ENCODE measurements at regions not wholly inside any gene's neighbourhood (a gene's known extent, or its start where the extent isn't known, plus 50 kb on each side); places are given as distances from the start of the nearest gene placed in this dataset.

GRCh38 chr16:60563166-60563565 is 1473.1 kb downstream of the CDH8 start:
- Histone ChIP-seq H3K4me1 (replicated peaks in 1 of 2) (peaks cover 4 to 13% of the 10 kb centered on the region in 2 donors), H3K27ac (no peak overlapping the region), H3K4me3 (no peak overlapping the region)
- in situ Hi-C loops (cut with MboI; ENCODE audit: low pct_unique_long_range_greater_than_20kb in 2 of 9, low sequenced_read_pairs in 9 of 9, unreplicated experiment in 9 of 9) = no loop called here
- ATAC-seq (replicated peaks in 6 of 8) = no peak

GRCh38 chr16:60558936-60559335 is 1477.3 kb downstream of the CDH8 start:
- in situ Hi-C loops (cut with MboI; ENCODE audit: low pct_unique_long_range_greater_than_20kb in 2 of 9, low sequenced_read_pairs in 9 of 9, unreplicated experiment in 9 of 9) = no loop called here
- no peak for ATAC-seq (replicated peaks in 6 of 8)
- H3K4me1 ChIP-seq (replicated peaks in 1 of 2) = peaks cover 0 to under 1% of the 10 kb centered on the region in 2 donors
- H3K27ac ChIP-seq = no peak overlapping the region
- no peak overlapping the region for H3K4me3 ChIP-seq
- WGBS, 10 experiments = 0 to 100% (median 93%) methylated on average over 1 of the region's 1 CpG; no CpG with 5 or more reads in 6 of the 10 experiments

GRCh38 chr16:60553090-60553757 is 1483.0 kb downstream of the CDH8 start:
- in situ Hi-C loops (cut with MboI; ENCODE audit: low pct_unique_long_range_greater_than_20kb in 2 of 9, low sequenced_read_pairs in 9 of 9, unreplicated experiment in 9 of 9) = no loop called here
- ATAC-seq (replicated peaks in 6 of 8) = peak in 5 of 8 experiments; percentile 79 to 87 (median 82)
- WGBS, 10 experiments = 13 to 83% (median 38%) methylated on average over 2 to 3 of the region's 3 CpGs; no CpG with 5 or more reads in 2 of the 10 experiments
- Histone ChIP-seq H3K27ac (no peak overlapping the region), H3K4me1 (replicated peaks in 1 of 2) (peaks cover 0 to 15% of the 10 kb centered on the region in 2 donors), H3K4me3 (no peak overlapping the region)

GRCh38 chr16:60541535-60541934 is 1494.7 kb downstream of the CDH8 start:
- Histone ChIP-seq H3K27ac (no peak overlapping the region), H3K4me3 (no peak overlapping the region), H3K4me1 (replicated peaks in 1 of 2) (no peaks in the 10 kb centered on the region)
- ATAC-seq (replicated peaks in 6 of 8) = no peak
- in situ Hi-C loops (cut with MboI; ENCODE audit: low pct_unique_long_range_greater_than_20kb in 2 of 9, low sequenced_read_pairs in 9 of 9, unreplicated experiment in 9 of 9) = no loop called here
- 0 to 100% (median 0%) methylated on average over 1 of the region's 1 CpG; no CpG with 5 or more reads in 4 of the 10 experiments for WGBS, 10 experiments

- WGBS, 10 experiments = 17 to 96% (median 68%) methylated on average over 2 to 3 of the region's 3 CpGs; no CpG with 5 or more reads in 2 of the 10 experiments
- in situ Hi-C loops (cut with MboI; ENCODE audit: low pct_unique_long_range_greater_than_20kb in 2 of 9, low sequenced_read_pairs in 9 of 9, unreplicated experiment in 9 of 9) = no loop called here
- peak in 1 of 8 experiments; percentile 16 for ATAC-seq (replicated peaks in 6 of 8)
- Histone ChIP-seq H3K4me3 (no peak overlapping the region), H3K4me1 (replicated peaks in 1 of 2) (peaks cover 7 to 15% of the 10 kb centered on the region in 2 donors), H3K27ac (no peak overlapping the region)
These were observed 1525.3 kb downstream of the CDH8 start for GRCh38 chr16:60510941-60511340.

- ATAC-seq (replicated peaks in 6 of 8) = peak in 5 of 8 experiments; percentile 59 to 79 (median 65)
- Histone ChIP-seq H3K4me1 (replicated peaks in 1 of 2) (peaks cover 7 to 15% of the 10 kb centered on the region in 2 donors), H3K4me3 (no peak overlapping the region), H3K27ac (no peak overlapping the region)
- 14 to 88% (median 50%) methylated on average over 1 of the region's 1 CpG; no CpG with 5 or more reads in 3 of the 10 experiments for WGBS, 10 experiments
- in situ Hi-C loops (cut with MboI; ENCODE audit: low pct_unique_long_range_greater_than_20kb in 2 of 9, low sequenced_read_pairs in 9 of 9, unreplicated experiment in 9 of 9) = no loop called here
These were observed 1526.0 kb downstream of the CDH8 start for GRCh38 chr16:60510208-60510607.

GRCh38 chr16:60491273-60491672 is 1545.0 kb downstream of the CDH8 start:
- ATAC-seq (replicated peaks in 6 of 8) = no peak
- 0 to 88% (median 66%) methylated on average over 1 to 3 of the region's 3 CpGs for WGBS, 10 experiments

GRCh38 chr16:60485872-60486489 is 1550.3 kb downstream of the CDH8 start:
- ATAC-seq (replicated peaks in 6 of 8) = no peak
- H3K27ac ChIP-seq = no peak overlapping the region
- no peak overlapping the region for H3K4me3 ChIP-seq
- H3K4me1 ChIP-seq (replicated peaks in 1 of 2) = no peaks in the 10 kb centered on the region
- in situ Hi-C loops (cut with MboI; ENCODE audit: low pct_unique_long_range_greater_than_20kb in 2 of 9, low sequenced_read_pairs in 9 of 9, unreplicated experiment in 9 of 9) = no loop called here
- 0 to 100% (median 80%) methylated on average over 1 of the region's 1 CpG; no CpG with 5 or more reads in 3 of the 10 experiments for WGBS, 10 experiments

More at GRCh38 chr16:60491273-60491672, 1545.0 kb downstream of the CDH8 start:
- no peaks in the 10 kb centered on the region for H3K4me1 ChIP-seq (replicated peaks in 1 of 2)
- no peak overlapping the region for H3K27ac ChIP-seq
- H3K4me3 ChIP-seq = no peak overlapping the region
- in situ Hi-C loops (cut with MboI; ENCODE audit: low pct_unique_long_range_greater_than_20kb in 2 of 9, low sequenced_read_pairs in 9 of 9, unreplicated experiment in 9 of 9) = no loop called here

GRCh38 chr16:60484901-60485300 is 1551.3 kb downstream of the CDH8 start:
- in situ Hi-C loops (cut with MboI; ENCODE audit: low pct_unique_long_range_greater_than_20kb in 2 of 9, low sequenced_read_pairs in 9 of 9, unreplicated experiment in 9 of 9) = no loop called here
- no peak for ATAC-seq (replicated peaks in 6 of 8)
- Histone ChIP-seq H3K4me1 (replicated peaks in 1 of 2) (no peaks in the 10 kb centered on the region), H3K4me3 (no peak overlapping the region), H3K27ac (no peak overlapping the region)
- 6 to 96% (median 83%) methylated on average over 2 of the region's 2 CpGs for WGBS, 10 experiments

- no peak overlapping the region for H3K4me3 ChIP-seq
- no peak overlapping the region for H3K27ac ChIP-seq
- no peaks in the 10 kb centered on the region for H3K4me1 ChIP-seq (replicated peaks in 1 of 2)
- 20 to 100% (median 85%) methylated on average over 2 of the region's 2 CpGs; no CpG with 5 or more reads in 2 of the 10 experiments for WGBS, 10 experiments
- in situ Hi-C loops (cut with MboI; ENCODE audit: low pct_unique_long_range_greater_than_20kb in 2 of 9, low sequenced_read_pairs in 9 of 9, unreplicated experiment in 9 of 9) = no loop called here
- no peak for ATAC-seq (replicated peaks in 6 of 8)
These were observed 1554.6 kb downstream of the CDH8 start for GRCh38 chr16:60481591-60481990.

GRCh38 chr16:60478810-60479209 is 1557.4 kb downstream of the CDH8 start:
- Histone ChIP-seq H3K27ac (no peak overlapping the region), H3K4me1 (replicated peaks in 1 of 2) (no peaks in the 10 kb centered on the region), H3K4me3 (no peak overlapping the region)
- ATAC-seq (replicated peaks in 6 of 8) = no peak
- in situ Hi-C loops (cut with MboI; ENCODE audit: low pct_unique_long_range_greater_than_20kb in 2 of 9, low sequenced_read_pairs in 9 of 9, unreplicated experiment in 9 of 9) = no loop called here
- WGBS, 10 experiments = 0 to 100% (median 80%) methylated on average over 1 of the region's 1 CpG; no CpG with 5 or more reads in 1 of the 10 experiments

GRCh38 chr16:60463986-60464385 is 1572.3 kb downstream of the CDH8 start:
- WGBS, 10 experiments = 0 to 100% (median 77%) methylated on average over 1 of the region's 1 CpG; no CpG with 5 or more reads in 2 of the 10 experiments
- H3K4me1 ChIP-seq (replicated peaks in 1 of 2) = no peaks in the 10 kb centered on the region
- in situ Hi-C loops (cut with MboI; ENCODE audit: low pct_unique_long_range_greater_than_20kb in 2 of 9, low sequenced_read_pairs in 9 of 9, unreplicated experiment in 9 of 9) = no loop called here
- no peak overlapping the region for H3K4me3 ChIP-seq
- no peak overlapping the region for H3K27ac ChIP-seq
- no peak for ATAC-seq (replicated peaks in 6 of 8)

- in situ Hi-C loops (cut with MboI; ENCODE audit: low pct_unique_long_range_greater_than_20kb in 2 of 9, low sequenced_read_pairs in 9 of 9, unreplicated experiment in 9 of 9) = no loop called here
- ATAC-seq (replicated peaks in 6 of 8) = peak in 3 of 8 experiments; percentile 42 to 76 (median 52)
- no peaks in the 10 kb centered on the region for H3K4me1 ChIP-seq (replicated peaks in 1 of 2)
- WGBS, 10 experiments = 17 to 100% (median 64%) methylated on average over 1 to 2 of the region's 2 CpGs; no CpG with 5 or more reads in 2 of the 10 experiments
- H3K27ac ChIP-seq = no peak overlapping the region
- H3K4me3 ChIP-seq = no peak overlapping the region
These were observed 1576.8 kb downstream of the CDH8 start for GRCh38 chr16:60459463-60459862.
